Superior temporal gyrus (tissue), 1 donor: ENCODE measurements at regions not wholly inside any gene's neighbourhood (a gene's known extent, or its start where the extent isn't known, plus 50 kb on each side); places are given as distances from the start of the nearest gene placed in this dataset.
"Not testable (repeated sequence)": the region's sequence is repeated elsewhere in the genome, so short reads cannot be mapped to it uniquely, and the experiment has no call there.

Source experiments
- DNase-seq: peaks from one replicate; pipeline ENCODE4 v3.0.0-alpha.2; 2016; ENCODE audit errors: extremely low spot score

- no peak for DNase-seq
Observed at GRCh38 chr7:136122026-136122425, 144.9 kb upstream of the MTPN start.

- DNase-seq = no peak
Observed at GRCh38 chr7:136117539-136117938, 140.4 kb upstream of the MTPN start.

- no peak for DNase-seq
Observed at GRCh38 chr7:136116186-136116585, 139.0 kb upstream of the MTPN start.

- DNase-seq = peak; percentile 43
Observed at GRCh38 chr7:136114966-136115762, 138.0 kb upstream of the MTPN start.

GRCh38 chr7:136114467-136114866 is 137.3 kb upstream of the MTPN start:
- DNase-seq = not testable (repeated sequence)

GRCh38 chr7:136109037-136109436 is 131.9 kb upstream of the MTPN start:
- not testable (repeated sequence) for DNase-seq

GRCh38 chr7:136105191-136105590 is 128.0 kb upstream of the MTPN start:
- DNase-seq = no peak

GRCh38 chr7:136104269-136104603 is 127.1 kb upstream of the MTPN start:
- DNase-seq = no peak

GRCh38 chr7:136103545-136104268 is 126.5 kb upstream of the MTPN start:
- DNase-seq = no peak

GRCh38 chr7:136102881-136103280 is 125.7 kb upstream of the MTPN start:
- no peak for DNase-seq

GRCh38 chr7:136092714-136093113 is 115.6 kb upstream of the MTPN start:
- DNase-seq = not testable (repeated sequence)

- DNase-seq = no peak
Observed at GRCh38 chr7:136087881-136088280, 110.7 kb upstream of the MTPN start.

GRCh38 chr7:136086712-136087111 is 109.6 kb upstream of the MTPN start:
- peak; percentile 95 for DNase-seq

GRCh38 chr7:136079934-136080333 is 102.8 kb upstream of the MTPN start:
- DNase-seq = no peak

- DNase-seq = no peak
Observed at GRCh38 chr7:136079478-136079892, 102.3 kb upstream of the MTPN start.

GRCh38 chr7:136079066-136079465 is 101.9 kb upstream of the MTPN start:
- DNase-seq = no peak

GRCh38 chr7:136078630-136079029 is 101.5 kb upstream of the MTPN start:
- no peak for DNase-seq

- DNase-seq = no peak
Observed at GRCh38 chr7:136076954-136077353, 99.8 kb upstream of the MTPN start.

GRCh38 chr7:136074843-136075242 is 97.7 kb upstream of the MTPN start:
- DNase-seq = no peak

- no peak for DNase-seq
Observed at GRCh38 chr7:136072447-136072846, 95.3 kb upstream of the MTPN start.

GRCh38 chr7:136070736-136071505 is 93.8 kb upstream of the MTPN start:
- DNase-seq = no peak

GRCh38 chr7:136069840-136070529 is 92.8 kb upstream of the MTPN start:
- DNase-seq = no peak
